ENCODE measurements at regions not wholly inside any gene's neighbourhood (a gene's known extent, or its start where the extent isn't known, plus 50 kb on each side); places are given as distances from the start of the nearest gene placed in this dataset.

DNA sequence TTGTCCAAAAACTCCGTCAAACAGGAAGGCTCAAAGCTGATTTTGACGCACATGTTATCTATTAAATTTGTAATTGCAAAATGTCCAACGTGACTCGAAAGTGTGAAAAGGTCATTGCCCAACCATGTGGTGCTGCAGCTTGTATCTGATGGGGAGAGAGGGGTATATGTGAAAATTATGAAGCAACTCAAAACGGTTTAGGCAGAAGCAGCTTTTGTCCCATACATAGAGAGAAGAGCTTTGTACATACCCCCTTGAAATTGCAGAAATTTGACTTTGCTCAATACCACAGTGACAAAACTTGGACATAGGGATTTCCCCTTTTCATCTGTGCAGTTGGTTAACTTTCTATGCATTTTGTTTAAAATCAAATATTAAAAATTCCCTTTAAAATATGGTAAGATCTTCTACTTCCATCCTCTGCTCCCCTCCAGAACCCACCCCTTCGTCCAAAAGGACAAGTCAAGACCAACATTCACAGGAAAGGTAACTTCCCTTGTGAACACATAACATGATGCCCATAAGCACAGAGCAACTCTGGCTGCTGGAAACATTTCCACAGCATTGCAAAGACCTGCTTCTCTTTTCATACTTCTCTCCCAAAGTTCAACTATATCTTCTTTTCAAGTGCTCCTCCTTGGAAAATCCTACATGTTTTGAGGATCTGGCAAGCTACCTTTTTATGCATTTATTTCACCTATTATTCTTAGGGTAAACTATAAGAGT is 253.7 kb upstream of the THBS1 start:
- TF ChIP-seq, protein P1, sequence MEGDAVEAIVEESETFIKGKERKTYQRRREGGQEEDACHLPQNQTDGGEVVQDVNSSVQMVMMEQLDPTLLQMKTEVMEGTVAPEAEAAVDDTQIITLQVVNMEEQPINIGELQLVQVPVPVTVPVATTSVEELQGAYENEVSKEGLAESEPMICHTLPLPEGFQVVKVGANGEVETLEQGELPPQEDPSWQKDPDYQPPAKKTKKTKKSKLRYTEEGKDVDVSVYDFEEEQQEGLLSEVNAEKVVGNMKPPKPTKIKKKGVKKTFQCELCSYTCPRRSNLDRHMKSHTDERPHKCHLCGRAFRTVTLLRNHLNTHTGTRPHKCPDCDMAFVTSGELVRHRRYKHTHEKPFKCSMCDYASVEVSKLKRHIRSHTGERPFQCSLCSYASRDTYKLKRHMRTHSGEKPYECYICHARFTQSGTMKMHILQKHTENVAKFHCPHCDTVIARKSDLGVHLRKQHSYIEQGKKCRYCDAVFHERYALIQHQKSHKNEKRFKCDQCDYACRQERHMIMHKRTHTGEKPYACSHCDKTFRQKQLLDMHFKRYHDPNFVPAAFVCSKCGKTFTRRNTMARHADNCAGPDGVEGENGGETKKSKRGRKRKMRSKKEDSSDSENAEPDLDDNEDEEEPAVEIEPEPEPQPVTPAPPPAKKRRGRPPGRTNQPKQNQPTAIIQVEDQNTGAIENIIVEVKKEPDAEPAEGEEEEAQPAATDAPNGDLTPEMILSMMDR (IDR thresholded peaks at IDR 0.05; ENCODE audit: insufficient read depth, low read length, poor library complexity, severe bottlenecking) = no peak
- TF ChIP-seq EZH2phosphoT487 (conservative IDR thresholded peaks at IDR 0.05; ENCODE audit: low read length) = no peak
- Histone ChIP-seq H2AFZ (ENCODE audit: low read depth, low read length, severe bottlenecking) (no peak overlapping the region), H3K79me2 (ENCODE audit: insufficient read depth, low read length) (no peaks in the 10 kb centered on the region; the same call in 1 of the 2 replicates), H3K4me2 (ENCODE audit: low read depth, low read length, poor library complexity, severe bottlenecking) (no peak overlapping the region), H3K9me2 (replicated peaks; ENCODE audit: insufficient read depth, low read length) (no peaks in the 10 kb centered on the region), H3F3A (ENCODE audit: insufficient read depth) (no peaks in the 10 kb centered on the region), H3K27me3 (ENCODE audit: low read length) (no peaks in the 10 kb centered on the region), H3K9me3 (ENCODE audit: insufficient read depth, low read length) (no peaks in the 10 kb centered on the region), H3K4me3 (ENCODE audit: insufficient read depth, low read length, poor library complexity, severe bottlenecking) (no peak overlapping the region), H3K36me3 (ENCODE audit: low read length) (no peaks in the 10 kb centered on the region), H3K27ac (ENCODE audit: low read depth, low read length) (no peak overlapping the region), H3K9ac (ENCODE audit: low read length) (no peak overlapping the region), H4K20me1 (ENCODE audit: low read depth, low read length) (no peaks in the 10 kb centered on the region)

DNA sequence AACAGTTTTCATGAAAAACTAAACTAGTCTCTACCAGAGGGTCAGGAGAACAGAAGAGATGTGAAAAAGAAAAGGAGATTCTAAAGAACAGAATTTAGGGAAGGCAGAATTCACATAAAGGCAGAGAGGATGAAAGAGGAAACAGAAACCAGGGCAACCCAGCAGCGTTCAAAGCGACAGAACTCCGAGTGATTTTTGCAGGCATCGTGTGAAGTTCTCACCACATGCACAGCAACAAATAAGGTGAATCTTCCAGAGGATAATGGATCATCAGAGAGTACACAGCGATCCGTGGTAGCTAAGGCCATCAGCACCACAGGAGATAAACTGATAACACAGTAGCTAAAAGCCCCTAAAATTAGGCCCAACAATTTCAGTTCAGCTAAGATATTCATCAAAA is 250.8 kb upstream of the THBS1 start:
- H3K4me2 ChIP-seq (ENCODE audit: low read depth, low read length, poor library complexity, severe bottlenecking) = no peak overlapping the region
- H4K20me1 ChIP-seq (ENCODE audit: low read depth, low read length) = no peaks in the 10 kb centered on the region
- TF ChIP-seq EZH2phosphoT487 (conservative IDR thresholded peaks at IDR 0.05; ENCODE audit: low read length) = no peak
- TF ChIP-seq, protein P1 (IDR thresholded peaks at IDR 0.05; ENCODE audit: insufficient read depth, low read length, poor library complexity, severe bottlenecking) = no peak
- no peaks in the 10 kb centered on the region for H3K79me2 ChIP-seq (ENCODE audit: insufficient read depth, low read length)
- no peak overlapping the region for H2AFZ ChIP-seq (ENCODE audit: low read depth, low read length, severe bottlenecking)
- no peaks in the 10 kb centered on the region for H3K36me3 ChIP-seq (ENCODE audit: low read length)
- H3F3A ChIP-seq (ENCODE audit: insufficient read depth) = no peaks in the 10 kb centered on the region
- H3K4me3 ChIP-seq (ENCODE audit: insufficient read depth, low read length, poor library complexity, severe bottlenecking) = no peak overlapping the region
- no peak overlapping the region for H3K27ac ChIP-seq (ENCODE audit: low read depth, low read length)
- H3K9ac ChIP-seq (ENCODE audit: low read length) = no peak overlapping the region
- no peaks in the 10 kb centered on the region for H3K9me2 ChIP-seq (replicated peaks; ENCODE audit: insufficient read depth, low read length)
- H3K27me3 ChIP-seq (ENCODE audit: low read length) = no peaks in the 10 kb centered on the region
- H3K9me3 ChIP-seq (ENCODE audit: insufficient read depth, low read length) = no peaks in the 10 kb centered on the region

DNA sequence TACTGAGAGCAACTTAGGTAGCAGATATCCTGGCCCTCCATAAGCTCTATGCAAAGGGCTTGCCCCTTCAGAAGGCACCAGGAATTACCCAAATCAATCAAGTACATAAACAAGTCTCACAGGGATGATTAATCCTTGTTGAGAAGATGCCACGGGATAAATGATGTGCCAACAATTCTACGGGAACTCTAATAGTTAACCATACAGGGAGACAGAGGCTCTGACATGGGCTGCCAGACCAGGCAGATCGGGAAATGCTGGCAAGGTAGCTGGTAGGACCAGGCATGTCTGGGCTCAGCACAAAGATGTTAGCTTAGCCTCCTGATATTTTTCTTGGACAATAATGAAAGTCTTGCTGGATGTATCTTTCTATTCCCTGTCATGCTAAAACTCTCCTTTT is 249.3 kb upstream of the THBS1 start:
- no peak overlapping the region for H2AFZ ChIP-seq (ENCODE audit: low read depth, low read length, severe bottlenecking)
- no peaks in the 10 kb centered on the region for H3K79me2 ChIP-seq (ENCODE audit: insufficient read depth, low read length)
- no peak overlapping the region for H3K4me2 ChIP-seq (ENCODE audit: low read depth, low read length, poor library complexity, severe bottlenecking)
- TF ChIP-seq EZH2phosphoT487 (conservative IDR thresholded peaks at IDR 0.05; ENCODE audit: low read length) = no peak
- TF ChIP-seq, protein P1 (IDR thresholded peaks at IDR 0.05; ENCODE audit: insufficient read depth, low read length, poor library complexity, severe bottlenecking) = no peak
- no peaks in the 10 kb centered on the region for H4K20me1 ChIP-seq (ENCODE audit: low read depth, low read length)
- no peaks in the 10 kb centered on the region for H3K9me3 ChIP-seq (ENCODE audit: insufficient read depth, low read length)
- no peak overlapping the region for H3K27ac ChIP-seq (ENCODE audit: low read depth, low read length)
- H3K27me3 ChIP-seq (ENCODE audit: low read length) = no peaks in the 10 kb centered on the region
- H3K9me2 ChIP-seq (replicated peaks; ENCODE audit: insufficient read depth, low read length) = no peaks in the 10 kb centered on the region
- no peaks in the 10 kb centered on the region for H3K36me3 ChIP-seq (ENCODE audit: low read length)
- H3F3A ChIP-seq (ENCODE audit: insufficient read depth) = no peaks in the 10 kb centered on the region
- no peak overlapping the region for H3K9ac ChIP-seq (ENCODE audit: low read length)
- H3K4me3 ChIP-seq (ENCODE audit: insufficient read depth, low read length, poor library complexity, severe bottlenecking) = no peak overlapping the region

Measured in SU-DHL-6 (cell line).